Stromal cell of bone marrow (primary cell): ENCODE measurements at regions not wholly inside any gene's neighbourhood (a gene's known extent, or its start where the extent isn't known, plus 50 kb on each side); places are given as distances from the start of the nearest gene placed in this dataset.

Experiments used
- DNase-seq: peaks from one replicate; pipeline ENCODE4 v3.0.0-alpha.2; 2012; ENCODE audit warnings: low read depth

GRCh38 chr12:58364389-58365086 lies 423.2 kb downstream of the ATP23 start:
- DNase-seq = peak; percentile 98

DNA sequence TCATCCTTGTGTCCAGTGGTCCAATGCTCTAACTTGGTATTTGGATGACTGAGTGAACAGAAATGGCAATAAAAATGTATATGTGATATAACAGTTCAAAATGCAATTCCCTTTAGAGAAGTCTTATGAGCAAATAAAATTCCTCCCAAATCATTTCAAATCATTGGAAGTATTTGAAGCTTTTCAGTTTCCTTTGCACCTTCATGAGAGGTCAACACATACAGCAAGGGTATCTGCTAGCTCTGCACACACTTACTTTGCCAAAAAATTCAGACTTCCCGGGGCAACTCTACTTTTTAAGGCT lies 423.7 kb downstream of the ATP23 start:
- DNase-seq = no peak

DNA sequence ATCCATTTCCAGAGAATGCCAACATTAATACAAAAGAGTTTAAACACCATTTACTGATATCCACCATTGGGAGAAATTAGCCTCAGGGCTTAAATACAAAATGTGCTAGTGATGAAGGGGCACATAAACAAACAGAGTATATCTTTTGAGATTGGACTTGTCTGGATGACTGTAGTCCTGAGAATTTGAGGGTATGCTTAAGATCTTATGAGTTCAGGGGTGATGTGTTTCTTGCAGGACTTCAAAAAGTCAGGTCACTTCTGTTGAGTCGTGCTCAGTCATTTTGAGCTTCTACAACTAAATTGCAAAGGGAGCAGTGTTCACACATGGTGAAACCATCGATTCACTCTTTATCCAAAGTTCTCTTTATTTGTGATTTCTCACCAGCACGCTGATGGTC lies 425.7 kb downstream of the ATP23 start:
- no peak for DNase-seq

DNA sequence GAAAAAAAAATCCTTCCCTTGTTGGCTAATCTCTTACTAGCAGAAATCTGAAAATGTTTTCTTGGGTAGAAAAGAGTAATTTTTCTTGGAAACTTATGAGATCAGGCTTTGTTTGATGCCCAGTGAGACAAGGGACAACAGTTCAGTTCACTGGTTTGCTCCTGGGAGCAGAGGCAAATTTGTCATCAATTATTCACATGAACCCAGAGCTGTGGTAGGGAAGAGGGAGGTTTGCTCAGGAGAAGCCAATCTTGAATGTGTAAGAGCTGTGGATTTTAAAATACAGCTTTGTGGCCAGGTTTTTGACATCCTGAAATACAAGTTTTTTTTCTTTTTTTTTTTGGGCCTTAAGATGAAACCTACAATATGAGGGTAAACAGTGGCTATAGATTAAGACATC lies 426.6 kb downstream of the ATP23 start:
- peak; percentile 42 for DNase-seq

DNA sequence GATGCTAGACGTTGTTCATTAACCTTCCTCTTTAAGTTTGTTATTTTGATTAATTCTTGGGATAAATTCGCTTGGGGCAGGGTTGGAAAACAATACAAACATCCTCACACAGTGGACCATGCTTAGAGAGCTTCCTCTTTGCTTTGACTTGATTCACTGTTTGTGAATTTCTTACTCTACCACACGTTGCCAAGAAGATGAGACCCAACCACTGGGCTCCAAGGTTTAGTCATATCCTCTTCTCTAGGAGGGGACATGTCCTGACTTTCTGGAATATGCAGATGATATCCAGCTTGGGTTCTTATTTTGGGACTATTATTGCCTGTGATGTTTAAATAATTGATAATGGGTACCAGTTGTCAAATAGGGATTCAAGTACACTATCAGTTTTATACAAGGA lies 428.2 kb downstream of the ATP23 start:
- no peak for DNase-seq

GRCh38 chr12:58372298-58372697 lies 430.9 kb downstream of the ATP23 start:
- no peak for DNase-seq

- no peak for DNase-seq
These were observed 436.7 kb downstream of the ATP23 start for GRCh38 chr12:58378028-58378427.

GRCh38 chr12:58381546-58381945 lies 440.2 kb downstream of the ATP23 start:
- no peak for DNase-seq

GRCh38 chr12:58384196-58384595 lies 442.8 kb downstream of the ATP23 start:
- no peak for DNase-seq

DNA sequence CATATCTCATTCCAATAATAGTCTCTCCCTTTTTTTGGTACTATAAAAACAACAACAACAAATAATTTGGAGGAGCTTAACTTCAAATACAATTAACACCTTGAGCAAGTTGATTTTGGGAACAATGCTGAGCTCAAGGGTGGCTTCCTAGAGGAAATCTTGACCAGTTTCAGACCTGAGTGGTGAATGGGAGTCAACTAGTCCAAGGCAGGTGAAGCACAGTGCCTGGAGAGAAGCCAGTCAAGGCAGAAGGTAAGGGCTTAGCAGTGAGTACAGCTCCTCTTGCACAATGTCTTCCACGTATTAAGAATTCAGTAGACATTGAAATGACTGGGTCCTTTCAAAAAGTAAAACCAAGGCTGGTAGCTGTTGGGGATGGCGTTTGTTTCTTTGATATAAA lies 444.8 kb downstream of the ATP23 start:
- no peak for DNase-seq

- no peak for DNase-seq
These were observed 445.8 kb downstream of the ATP23 start for GRCh38 chr12:58387199-58387598.

DNA sequence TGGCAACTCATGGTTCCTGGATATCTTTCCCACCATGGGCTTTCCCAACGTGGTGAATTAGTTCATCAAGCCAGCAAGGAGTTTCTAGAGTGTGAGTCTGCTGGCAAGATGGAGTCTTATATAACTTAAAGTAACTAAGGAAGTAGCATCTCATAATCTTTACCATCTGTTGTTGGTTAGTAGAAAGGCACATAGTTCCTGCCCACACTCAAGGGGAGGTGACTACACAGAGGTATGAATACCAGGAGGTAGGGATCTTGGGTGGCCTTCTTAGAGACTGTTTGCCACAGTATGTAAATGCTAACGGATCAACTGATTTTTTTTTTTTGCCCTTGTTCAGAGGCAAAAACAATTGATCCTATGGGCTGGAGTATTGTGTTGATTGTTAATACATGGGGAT lies 446.9 kb downstream of the ATP23 start:
- DNase-seq = no peak

DNA sequence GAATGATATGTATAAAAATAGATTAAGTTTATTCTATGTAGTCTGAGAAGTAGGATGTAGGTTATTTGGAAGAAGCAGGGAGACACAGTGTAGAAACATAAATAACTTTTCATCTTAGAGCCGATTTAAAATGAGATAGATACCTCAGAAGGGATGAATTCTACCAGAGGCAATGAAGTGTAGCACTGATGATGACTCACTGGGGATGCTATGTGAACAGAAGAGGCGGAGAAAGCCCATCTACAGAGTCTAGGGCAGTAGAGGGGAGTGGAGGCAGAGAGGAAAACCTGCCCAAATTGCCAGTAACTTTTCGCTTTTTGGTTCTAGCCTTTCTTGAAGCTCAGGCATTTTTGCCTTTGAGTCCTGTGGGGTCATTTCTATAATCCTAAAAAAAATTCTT lies 451.8 kb downstream of the ATP23 start:
- no peak for DNase-seq

GRCh38 chr12:58395056-58395455 lies 453.7 kb downstream of the ATP23 start:
- DNase-seq = no peak

DNA sequence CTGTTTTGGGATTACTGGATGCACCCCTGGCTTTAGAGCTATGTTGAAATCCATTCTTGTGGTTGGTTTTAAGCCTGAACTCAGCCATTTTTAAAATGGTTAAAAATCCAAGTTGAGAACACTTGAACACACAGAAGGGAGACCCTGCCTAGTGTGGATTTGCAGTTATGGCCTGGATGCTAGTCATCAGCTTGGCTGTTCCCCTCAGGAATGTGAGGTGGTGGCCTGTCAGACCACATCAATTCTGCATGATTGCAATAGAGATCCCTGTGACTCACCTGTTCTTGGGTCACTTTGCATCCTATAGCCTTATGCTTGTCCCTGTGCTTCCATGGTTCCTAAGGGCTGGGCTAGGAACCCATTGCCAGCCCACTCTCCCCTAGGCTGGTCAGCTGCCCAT lies 454.1 kb downstream of the ATP23 start:
- no peak for DNase-seq

DNA sequence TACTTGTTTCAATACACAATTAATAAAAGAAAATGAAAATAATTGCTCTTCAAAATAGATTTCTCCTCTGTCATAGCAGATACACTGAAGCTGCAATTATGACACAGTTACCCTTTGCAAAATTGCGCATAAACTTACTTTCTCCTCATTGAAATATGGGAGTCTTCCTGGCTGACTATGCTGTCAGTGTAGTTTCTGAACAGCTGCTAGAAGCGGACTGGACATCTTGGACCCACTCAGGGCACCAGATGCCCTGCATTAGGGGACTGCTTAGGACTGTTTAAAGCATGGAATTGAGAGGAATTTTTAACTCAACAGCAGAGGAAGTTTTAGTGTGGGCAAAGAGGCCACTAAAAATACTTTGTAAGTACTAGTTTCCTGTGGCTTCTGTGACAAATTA lies 454.9 kb downstream of the ATP23 start:
- DNase-seq = no peak

DNA sequence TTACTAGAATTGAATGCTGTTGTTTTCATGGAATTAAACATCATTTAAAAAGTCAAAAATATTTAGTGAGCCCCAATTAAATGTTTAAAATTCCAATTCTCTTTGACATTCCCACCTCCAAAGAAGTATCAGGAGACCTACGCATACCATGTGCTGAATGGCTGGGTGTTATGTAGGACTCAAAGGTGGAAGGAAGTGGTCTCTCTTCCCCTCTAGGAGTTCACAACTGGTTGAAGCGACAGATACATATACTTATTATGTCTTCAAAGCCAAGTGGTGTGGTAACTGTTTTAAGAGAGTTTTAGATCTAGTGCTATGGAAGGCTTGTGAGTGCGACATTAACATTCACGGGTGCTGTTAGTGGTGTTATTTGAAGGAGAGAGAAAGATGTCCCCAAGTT lies 464.0 kb downstream of the ATP23 start:
- no peak for DNase-seq

- no peak for DNase-seq
These were observed 467.1 kb downstream of the ATP23 start for GRCh38 chr12:58408516-58408915.

GRCh38 chr12:58412461-58413060 lies 471.2 kb downstream of the ATP23 start:
- no peak for DNase-seq

GRCh38 chr12:58413794-58414193 lies 472.4 kb downstream of the ATP23 start:
- no peak for DNase-seq

GRCh38 chr12:58414398-58414871 lies 473.1 kb downstream of the ATP23 start:
- DNase-seq = no peak

- DNase-seq = no peak
These were observed 474.3 kb downstream of the ATP23 start for GRCh38 chr12:58415716-58416115.

DNA sequence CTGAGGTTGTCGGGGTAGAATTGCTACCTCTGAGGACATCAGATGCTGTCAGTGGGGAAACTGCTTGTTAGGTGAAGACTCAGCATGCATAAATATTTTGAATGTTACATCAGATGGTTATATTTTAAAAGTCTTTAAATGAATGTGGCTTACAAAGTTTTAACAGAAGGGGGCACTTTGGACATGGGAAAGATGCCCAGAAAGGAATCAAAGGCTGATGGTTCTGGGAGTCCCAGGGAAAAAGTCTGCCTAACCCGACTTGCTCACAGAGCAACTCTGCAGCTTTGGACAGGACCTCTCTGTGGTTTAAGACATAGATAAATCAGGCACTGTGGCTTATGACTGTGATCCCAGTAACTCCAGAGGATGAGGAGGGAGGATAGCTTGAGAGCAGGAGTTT lies 474.9 kb downstream of the ATP23 start:
- DNase-seq = peak; percentile 81

GRCh38 chr12:58419196-58419760 lies 477.9 kb downstream of the ATP23 start:
- DNase-seq = no peak
